ENCODE measurements at regions not wholly inside any gene's neighbourhood (a gene's known extent, or its start where the extent isn't known, plus 50 kb on each side); places are given as distances from the start of the nearest gene placed in this dataset.

GRCh38 chr12:111249757-111250156 lies 119.1 kb downstream of the PHETA1 start:
- no peak for TF ChIP-seq CTCF (IDR thresholded peaks at IDR 0.05)
- no peak for TF ChIP-seq EP300 (IDR thresholded peaks at IDR 0.05)
